Sigmoid colon (tissue), 6 donors: ENCODE measurements at regions not wholly inside any gene's neighbourhood (a gene's known extent, or its start where the extent isn't known, plus 50 kb on each side); places are given as distances from the start of the nearest gene placed in this dataset.
"Not testable (repeated sequence)": the region's sequence is repeated elsewhere in the genome, so short reads cannot be mapped to it uniquely, and the experiment has no call there.

Source experiments
- DNase-seq: peaks from one replicate; pipeline ENCODE4 v3.0.0-alpha.2; 2019
- H3K27ac ChIP-seq, 4 donors: fragments of 200-600 bp; sonication (generic); one replicate each; pipeline ENCODE4 v1.5.1; 2016 to 2019; ENCODE audit warnings: mild to moderate bottlenecking in 1 of 4
- H3K27me3 ChIP-seq, 3 donors: fragments of 200-600 bp; sonication (generic); one replicate each; pipeline ENCODE4 v1.5.1; 2019; ENCODE audit warnings: mild to moderate bottlenecking in 1 of 3
- H3K36me3 ChIP-seq, 4 donors: fragments of 200-600 bp; sonication (generic); one replicate each; pipeline ENCODE4 v1.5.1; 2016 to 2019
- H3K4me1 ChIP-seq, 4 donors: fragments of 200-600 bp; sonication (generic); one replicate each; pipeline ENCODE4 v1.5.1; 2017 to 2019
- H3K4me3 ChIP-seq, 4 donors: fragments of 200-600 bp; sonication (generic); one replicate each; pipeline ENCODE4 v1.5.1; 2017 to 2019; ENCODE audit warnings: mild to moderate bottlenecking in 2 of 4, moderate library complexity in 1 of 4
- H3K9me3 ChIP-seq, 4 donors: fragments of 200-600 bp in 3 of 4; sonication (generic) in 3 of 4; one replicate each; pipeline versions ENCODE4 v1.5.1 to v1.6.1; 2013 to 2019
- EP300 ChIP-seq, 4 donors: sonication (generic); formaldehyde crosslinking; IDR thresholded peaks; one replicate each; pipeline ENCODE4 v1.6.1; 2017; ENCODE audit warnings: antibody characterized with exemption in 4 of 4
- POLR2A ChIP-seq, 2 donors: fragments of 450-650 bp; IDR thresholded peaks; one replicate each; pipeline ENCODE4 v1.6.1; 2016; ENCODE audit warnings: antibody characterized with exemption in 2 of 2, mild to moderate bottlenecking in 2 of 2, moderate library complexity in 2 of 2
- POLR2AphosphoS5 ChIP-seq, 4 donors: sonication (generic); formaldehyde crosslinking; IDR thresholded peaks; one replicate each; pipeline ENCODE4 v1.6.1; 2017; ENCODE audit warnings: antibody characterized with exemption in 4 of 4
- WGBS, 2 donors: extraction: QIAGEN DNeasy Blood & Tissue Kit; methylation state at CpG; one replicate each; pipeline ENCODE4 v1.1.7; 2013; 5-methylcytosine and 5-hydroxymethylcytosine counted together
- intact Hi-C: fragments of 100-400 bp; cut with DNase I; formaldehyde crosslinking; loops from one replicate; pipeline ENCODE4 v1.15.1; 2023
- TF ChIP-seq, protein P1 (sequence below), 4 experiments: fragments of 450-650 bp in 3 of 4; fragments of 200-600 bp in 1 of 4; IDR thresholded peaks; one replicate each; pipeline ENCODE4 v1.5.1; 2016 to 2019; ENCODE audit warnings: antibody characterized with exemption in 4 of 4, mild to moderate bottlenecking in 3 of 4, moderate library complexity in 2 of 4
- donor health status: healthy with polysubstance abuse.
- donor health status: healthy.

DNA sequence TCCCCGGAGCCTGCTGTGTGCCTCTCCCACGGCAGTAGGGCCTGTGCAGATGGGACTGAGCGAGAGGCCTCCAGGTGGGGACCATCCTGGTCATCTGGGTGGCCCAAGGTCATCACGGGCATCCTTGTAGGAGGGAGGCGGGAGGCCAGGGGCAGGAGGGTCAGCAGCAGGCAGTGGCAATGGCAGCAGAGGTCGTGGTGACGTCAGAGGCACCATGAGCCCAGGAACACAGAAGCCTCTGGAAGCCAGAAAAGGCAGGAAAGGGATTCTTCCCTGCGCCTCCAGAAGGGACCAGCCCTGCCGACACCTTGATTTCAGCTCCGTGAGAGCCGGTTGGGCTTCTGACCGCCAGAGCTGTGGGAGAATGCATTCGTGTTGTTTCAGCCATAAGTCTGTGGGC is 190.3 kb downstream of the BANP start:
- 86% methylated on average over 13 of the region's 13 CpGs for WGBS, 2 donors

DNA sequence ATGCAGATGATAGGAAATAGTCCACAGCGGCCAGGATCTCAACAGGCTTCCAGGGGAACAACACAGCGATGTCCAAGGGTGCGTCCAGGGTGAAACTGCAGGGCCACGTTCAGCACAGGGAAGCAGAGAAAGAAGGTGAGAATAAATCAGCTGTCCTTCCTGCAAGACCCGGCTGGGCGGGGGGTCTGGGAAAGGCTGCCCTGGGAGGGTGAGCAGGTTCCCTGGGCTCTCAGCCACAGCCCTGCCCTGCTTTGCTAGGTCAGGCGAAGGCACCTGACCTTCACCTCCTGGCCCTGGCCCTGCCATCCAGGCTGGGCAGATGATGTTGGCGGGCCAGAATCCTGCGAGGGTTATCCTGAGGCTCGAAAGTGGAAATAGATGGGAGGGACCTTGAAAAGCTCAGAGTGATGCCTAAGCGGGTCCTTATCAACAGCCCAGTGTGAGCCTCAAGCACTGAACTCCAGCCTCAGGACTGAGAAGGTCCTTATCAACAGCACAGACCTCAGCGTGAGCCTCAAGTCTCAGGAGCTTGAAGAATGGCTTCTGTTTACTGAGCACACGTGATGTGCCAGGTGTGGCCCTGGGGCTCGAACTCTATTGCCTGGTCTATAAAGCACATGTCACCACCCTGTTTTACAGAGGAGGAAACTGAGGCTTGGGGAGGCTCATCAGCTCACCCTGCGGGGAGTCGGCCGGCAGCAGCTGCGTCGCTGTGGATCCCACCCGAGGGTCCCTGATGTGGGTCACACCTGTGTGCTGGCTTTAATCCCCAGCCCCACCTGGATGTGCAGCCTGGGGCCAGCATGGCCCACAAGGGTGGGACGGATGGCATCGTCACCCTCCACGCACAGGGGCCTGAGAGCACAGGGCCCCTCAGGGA is 191.1 kb downstream of the BANP start:
- not testable (repeated sequence) for DNase-seq

More for the DNA sequence above, 190.3 kb downstream of the BANP start:
- Histone ChIP-seq H3K36me3 (no peaks in the 10 kb centered on the region), H3K27me3 (peaks cover 0 to 4% (median 0%) of the 10 kb centered on the region in 3 donors), H3K4me1 (no peaks in the 10 kb centered on the region), H3K9me3 (peaks cover 2 to 7% (median 5%) of the 10 kb centered on the region in 4 donors), H3K4me3 (no peak overlapping the region), H3K27ac (no peak overlapping the region)
- no peak for TF ChIP-seq EP300 (IDR thresholded peaks at IDR 0.05)
- no peak for TF ChIP-seq POLR2A (IDR thresholded peaks at IDR 0.05)
- TF ChIP-seq, protein P1, sequence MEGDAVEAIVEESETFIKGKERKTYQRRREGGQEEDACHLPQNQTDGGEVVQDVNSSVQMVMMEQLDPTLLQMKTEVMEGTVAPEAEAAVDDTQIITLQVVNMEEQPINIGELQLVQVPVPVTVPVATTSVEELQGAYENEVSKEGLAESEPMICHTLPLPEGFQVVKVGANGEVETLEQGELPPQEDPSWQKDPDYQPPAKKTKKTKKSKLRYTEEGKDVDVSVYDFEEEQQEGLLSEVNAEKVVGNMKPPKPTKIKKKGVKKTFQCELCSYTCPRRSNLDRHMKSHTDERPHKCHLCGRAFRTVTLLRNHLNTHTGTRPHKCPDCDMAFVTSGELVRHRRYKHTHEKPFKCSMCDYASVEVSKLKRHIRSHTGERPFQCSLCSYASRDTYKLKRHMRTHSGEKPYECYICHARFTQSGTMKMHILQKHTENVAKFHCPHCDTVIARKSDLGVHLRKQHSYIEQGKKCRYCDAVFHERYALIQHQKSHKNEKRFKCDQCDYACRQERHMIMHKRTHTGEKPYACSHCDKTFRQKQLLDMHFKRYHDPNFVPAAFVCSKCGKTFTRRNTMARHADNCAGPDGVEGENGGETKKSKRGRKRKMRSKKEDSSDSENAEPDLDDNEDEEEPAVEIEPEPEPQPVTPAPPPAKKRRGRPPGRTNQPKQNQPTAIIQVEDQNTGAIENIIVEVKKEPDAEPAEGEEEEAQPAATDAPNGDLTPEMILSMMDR (IDR thresholded peaks at IDR 0.05), result no peak
- TF ChIP-seq POLR2AphosphoS5 (IDR thresholded peaks at IDR 0.05), result no peak
- intact Hi-C loops, result no loop called here
- DNase-seq, result no peak

DNA sequence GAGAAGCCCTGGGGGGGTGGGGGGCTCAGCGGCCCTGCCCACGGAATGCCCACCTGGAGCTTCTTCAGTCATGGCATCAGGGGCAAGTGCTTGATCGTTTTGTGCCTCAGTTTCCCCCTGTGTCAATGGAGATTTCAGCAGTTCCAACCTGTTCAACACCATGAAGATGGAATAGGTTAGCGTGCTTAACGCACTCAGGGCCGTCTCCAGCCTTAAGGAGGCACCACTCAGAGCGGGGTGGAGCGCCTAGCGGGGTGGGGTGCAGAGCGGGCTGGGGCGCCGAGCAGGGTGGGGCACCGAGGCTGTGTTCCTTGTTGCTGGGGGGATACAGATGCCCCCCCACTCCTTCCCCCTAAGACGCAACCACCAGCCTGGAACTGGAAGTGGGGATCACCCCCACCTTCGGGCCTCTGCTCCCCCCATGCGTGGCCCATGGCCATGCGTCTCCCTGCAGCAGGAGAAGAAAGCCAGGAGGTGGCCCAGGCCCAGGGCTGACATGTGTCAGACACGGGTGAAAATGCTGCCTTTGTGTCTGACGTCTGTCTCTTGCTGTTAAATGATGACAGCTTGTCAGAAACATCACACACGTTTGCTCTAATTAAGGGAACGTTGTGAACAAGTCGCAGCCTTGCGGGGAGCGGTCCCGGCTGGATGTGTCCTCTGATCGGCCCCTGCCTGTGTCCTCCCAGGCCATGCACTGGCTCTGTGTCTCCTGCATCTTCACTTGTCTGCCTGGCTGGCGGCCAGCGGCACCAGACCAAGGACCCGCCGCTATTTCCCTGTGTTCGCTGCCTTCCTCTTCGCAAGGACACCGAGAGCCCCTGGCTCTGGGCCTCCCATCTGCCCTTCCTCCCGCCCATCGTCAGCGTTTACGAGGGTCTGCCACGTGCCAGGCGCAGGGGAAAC is 192.1 kb downstream of the BANP start:
- H3K9me3 ChIP-seq, H3K4me1 ChIP-seq, H3K4me3 ChIP-seq, H3K27me3 ChIP-seq, H3K27ac ChIP-seq, intact Hi-C loops, DNase-seq, H3K36me3 ChIP-seq: not testable (repeated sequence)
- 31 to 61% methylated on average over 39 of the region's 39 CpGs for WGBS, 2 donors

More for the DNA sequence above, 191.1 kb downstream of the BANP start:
- intact Hi-C loops, H3K27ac ChIP-seq, H3K27me3 ChIP-seq, H3K4me3 ChIP-seq, H3K36me3 ChIP-seq, H3K4me1 ChIP-seq, H3K9me3 ChIP-seq: not testable (repeated sequence)
- WGBS, 2 donors, result 58 to 85% methylated on average over 23 of the region's 23 CpGs

DNA sequence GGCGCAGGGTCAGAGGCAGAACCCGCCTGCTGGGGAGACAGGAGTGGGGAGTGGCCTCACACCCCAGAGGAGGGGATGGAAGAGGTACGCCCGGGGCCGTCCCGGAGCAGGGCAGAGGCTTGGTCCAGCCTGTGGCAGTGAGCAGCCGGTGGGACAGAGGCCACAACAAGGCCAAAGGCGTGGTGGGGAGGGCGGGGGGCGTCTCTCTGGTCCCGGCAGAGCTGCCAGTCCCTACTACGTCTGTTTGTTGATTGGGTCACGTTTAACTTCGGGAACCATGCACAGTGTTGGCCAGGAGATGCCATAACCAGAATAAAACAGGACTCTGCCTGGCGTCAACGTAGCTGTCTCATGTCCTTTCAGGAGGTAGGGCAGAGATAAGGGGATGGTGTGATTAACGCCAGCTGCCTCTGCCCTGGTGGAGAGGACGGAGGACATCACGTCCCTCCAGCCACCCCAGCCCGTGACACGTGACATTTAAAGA is 192.8 kb downstream of the BANP start:
- 10 to 52% methylated on average over 21 of the region's 21 CpGs for WGBS, 2 donors
- no peak for TF ChIP-seq POLR2AphosphoS5 (IDR thresholded peaks at IDR 0.05)
- TF ChIP-seq, protein P1 (IDR thresholded peaks at IDR 0.05), result no peak
- H3K4me3 ChIP-seq, result no peak overlapping the region
- H3K27me3 ChIP-seq, result peaks cover 0 to 4% (median 0%) of the 10 kb centered on the region in 3 donors
- no peaks in the 10 kb centered on the region for H3K4me1 ChIP-seq
- DNase-seq, result no peak
- intact Hi-C loops, result no loop called here
- H3K36me3 ChIP-seq, result no peaks in the 10 kb centered on the region
- H3K9me3 ChIP-seq, result peaks cover 0 to 4% (median under 1%) of the 10 kb centered on the region in 4 donors
- no peak overlapping the region for H3K27ac ChIP-seq

DNA sequence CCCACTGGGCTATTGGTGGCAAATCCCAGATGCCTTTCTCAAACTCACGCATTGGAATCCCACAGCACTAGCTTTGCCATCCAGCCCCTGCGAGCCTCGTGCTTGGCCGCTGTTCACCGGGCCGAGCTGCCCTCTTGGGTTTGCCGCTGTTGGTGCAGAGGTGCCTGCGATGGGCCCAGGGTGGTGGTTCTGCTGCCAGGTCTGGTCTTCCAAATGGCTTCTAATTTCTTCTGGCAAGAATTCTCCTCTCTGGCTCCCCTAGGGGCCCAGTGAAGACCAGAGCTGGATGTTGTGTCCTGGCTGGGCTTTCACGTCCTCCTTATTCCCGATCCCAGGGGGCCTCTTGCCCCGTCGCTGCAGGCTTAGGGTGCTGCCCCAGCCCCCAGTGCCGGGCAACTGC is 194.1 kb downstream of the BANP start:
- intact Hi-C loops, H3K27ac ChIP-seq, H3K27me3 ChIP-seq, H3K4me3 ChIP-seq, DNase-seq, H3K36me3 ChIP-seq, H3K9me3 ChIP-seq, H3K4me1 ChIP-seq: not testable (repeated sequence)
- WGBS, 2 donors, result 93% methylated on average over 12 to 13 of the region's 13 CpGs

DNA sequence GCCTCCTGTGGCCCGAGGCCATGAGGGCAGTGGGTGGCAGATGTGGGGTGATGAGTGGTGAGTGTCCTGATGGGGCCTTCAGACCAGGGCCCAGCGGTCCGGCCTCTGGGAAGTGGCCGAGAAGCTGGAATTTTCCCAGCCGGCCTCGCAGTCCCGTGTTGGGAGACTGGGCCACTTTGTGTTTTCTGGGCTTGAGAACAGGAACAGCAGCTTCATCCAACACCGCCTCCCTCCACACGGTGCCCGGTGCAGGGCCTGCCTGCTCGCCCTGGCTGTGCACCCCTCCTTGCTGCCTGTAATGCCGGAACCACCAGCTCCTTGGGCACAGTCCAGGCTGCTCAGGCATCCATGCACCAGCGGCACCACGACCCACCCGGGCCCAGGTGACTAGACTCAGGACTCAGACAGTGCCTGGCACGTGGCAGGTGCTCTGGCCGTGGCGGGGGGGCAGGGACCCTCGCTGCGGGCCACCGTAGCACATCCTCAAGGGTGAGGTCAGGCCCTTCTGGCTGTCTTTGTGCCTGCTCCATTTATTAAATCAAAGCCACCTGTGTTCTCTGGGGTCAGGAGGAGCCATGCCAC is 194.7 kb downstream of the BANP start:
- H3K36me3 ChIP-seq, intact Hi-C loops, H3K4me3 ChIP-seq, H3K9me3 ChIP-seq, H3K27ac ChIP-seq, DNase-seq, H3K27me3 ChIP-seq, H3K4me1 ChIP-seq: not testable (repeated sequence)
- WGBS, 2 donors, result 85 to 88% methylated on average over 21 of the region's 21 CpGs

DNA sequence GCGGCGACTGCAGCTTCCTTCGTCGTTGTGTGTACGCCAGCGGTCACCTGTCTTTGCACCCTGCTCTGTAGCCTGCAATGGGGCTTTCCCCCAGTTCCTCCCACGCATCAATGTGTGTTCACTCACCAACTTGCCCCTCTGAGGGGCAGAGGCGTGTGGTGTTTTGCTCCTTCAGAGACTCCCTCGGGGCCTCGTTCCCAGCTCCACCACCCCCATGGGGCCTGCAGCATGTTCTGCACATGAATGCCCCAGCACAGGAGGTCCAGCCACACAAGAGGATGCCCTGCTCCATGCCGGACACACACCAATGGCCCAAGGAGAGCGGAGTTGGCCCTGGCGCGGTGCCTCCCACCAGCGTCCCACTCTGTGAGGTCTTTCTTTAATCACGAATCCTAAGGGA is 196.8 kb downstream of the BANP start:
- H3K9me3 ChIP-seq, intact Hi-C loops, H3K4me3 ChIP-seq, H3K36me3 ChIP-seq, H3K27me3 ChIP-seq, H3K27ac ChIP-seq, H3K4me1 ChIP-seq, DNase-seq: not testable (repeated sequence)
- 84 to 93% methylated on average over 16 of the region's 16 CpGs for WGBS, 2 donors

DNA sequence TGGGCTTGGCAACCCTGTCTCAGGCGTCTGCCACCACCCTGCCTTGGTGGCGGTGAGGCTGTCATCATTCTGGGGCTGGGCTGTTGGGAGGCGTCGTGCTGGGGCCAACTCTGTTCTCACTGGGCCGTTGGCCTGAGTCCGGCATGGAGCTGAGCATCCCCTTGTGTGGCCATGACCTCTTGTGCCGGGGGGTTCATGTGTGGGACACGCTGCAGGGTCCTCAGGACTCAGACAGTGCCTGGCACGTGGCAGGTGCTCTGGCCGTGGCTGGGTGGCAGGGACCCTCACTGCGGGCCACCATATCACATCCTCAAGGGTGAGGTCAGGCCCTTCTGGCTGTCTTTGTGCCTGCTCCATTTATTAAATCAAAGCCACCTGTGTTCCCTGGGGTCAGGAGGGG is 197.4 kb downstream of the BANP start:
- H3K27me3 ChIP-seq, H3K36me3 ChIP-seq, H3K4me1 ChIP-seq, H3K27ac ChIP-seq, H3K9me3 ChIP-seq, intact Hi-C loops, H3K4me3 ChIP-seq: not testable (repeated sequence)
- peak; percentile 60 for DNase-seq
- 85 to 88% methylated on average over 11 of the region's 11 CpGs for WGBS, 2 donors

DNA sequence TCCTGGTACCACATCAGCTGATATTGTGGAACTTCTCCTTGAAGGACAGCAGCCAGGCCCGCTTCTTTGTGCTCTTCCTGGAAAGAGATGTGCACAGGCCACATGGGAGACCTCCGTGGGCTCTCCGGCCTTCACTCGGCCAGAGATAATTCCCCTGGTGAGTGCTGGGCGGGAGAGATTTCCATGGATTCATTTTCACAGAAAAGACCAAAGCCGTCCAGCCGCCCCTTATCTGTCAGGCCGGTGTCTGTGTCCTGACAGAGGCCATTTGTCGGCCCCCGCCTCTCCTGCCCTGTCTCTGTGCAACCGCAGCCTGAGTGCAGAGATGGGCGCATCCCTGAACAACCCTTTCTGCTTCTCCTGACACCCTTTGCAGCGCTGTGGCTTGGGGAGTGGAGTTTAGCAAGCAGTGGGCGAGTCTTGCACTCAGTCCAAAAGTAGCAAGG is 197.9 kb downstream of the BANP start:
- H3K27ac ChIP-seq, H3K36me3 ChIP-seq, intact Hi-C loops, H3K27me3 ChIP-seq, H3K9me3 ChIP-seq, H3K4me1 ChIP-seq, H3K4me3 ChIP-seq: not testable (repeated sequence)
- 89 to 92% methylated on average over 14 of the region's 14 CpGs for WGBS, 2 donors
- peak; percentile 58 for DNase-seq

DNA sequence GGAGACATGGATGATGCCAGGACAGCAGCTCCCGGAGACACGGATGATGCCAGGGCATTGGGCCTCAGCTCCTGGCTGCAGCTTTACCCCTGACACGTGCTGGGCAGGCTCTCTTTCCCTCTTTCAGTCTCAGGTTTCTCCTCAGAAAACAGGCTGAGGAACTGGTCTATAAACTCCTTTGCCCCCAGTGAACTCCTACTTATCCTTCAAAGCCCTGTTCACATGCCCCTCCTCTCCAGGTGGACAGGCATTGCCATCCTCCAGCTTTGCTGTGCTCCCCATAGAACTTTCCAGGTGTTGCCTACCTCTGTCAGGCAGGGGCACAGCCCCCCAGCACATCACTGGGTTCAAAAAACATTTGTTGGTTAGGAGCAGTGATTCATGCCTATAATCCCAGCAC is 198.4 kb downstream of the BANP start:
- H3K36me3 ChIP-seq, DNase-seq, H3K27me3 ChIP-seq, intact Hi-C loops, H3K4me3 ChIP-seq, H3K27ac ChIP-seq, H3K9me3 ChIP-seq, H3K4me1 ChIP-seq: not testable (repeated sequence)
- WGBS, 2 donors, result 91 to 92% methylated on average over 3 of the region's 3 CpGs
